Endothelial cell of umbilical vein (primary cell): ENCODE measurements at regions not wholly inside any gene's neighbourhood (a gene's known extent, or its start where the extent isn't known, plus 50 kb on each side); places are given as distances from the start of the nearest gene placed in this dataset.

Source experiments
- BruUV-seq: library from RNA; stranded (reverse); fragments of 400-500 nt; replicated peaks from 2 replicates; lab custom pipeline; 2021; lab: Mats Ljungman, UMichigan
- CTCF ChIA-PET: fragments of 300-600, 350-600 bp; sonication (Branson Sonifier 250); formaldehyde crosslinking; loops from one replicate; lab custom pipeline; 2021; ENCODE audit warnings: antibody characterized with exemption, inconsistent platforms; lab: Charles Lee
- POLR2A ChIA-PET: fragments of 300-600, 350-600 bp; sonication (Branson Sonifier 250); formaldehyde crosslinking; loops from one replicate; lab custom pipeline; 2021; ENCODE audit warnings: antibody characterized with exemption, inconsistent platforms; lab: Charles Lee
- DNase-seq: peaks from one replicate; pipeline ENCODE4 v3.0.0-alpha.2; 2011; ENCODE audit warnings: low read depth, low spot score
- FAIRE-seq: peaks from 2 replicates; lab custom pipeline; 2011; peaks lifted over from hg19 to GRCh38; lab: Jason Lieb, UNC
- H2AFZ ChIP-seq: 2 replicates; pipeline ENCODE4 v1.6.0; 2012; ENCODE audit warnings: low read depth, low read length, control low read depth, inconsistent platforms
- H3K27ac ChIP-seq: 2 replicates; pipeline ENCODE4 v1.5.1; 2011; ENCODE audit warnings: low read depth, mild to moderate bottlenecking, control low read depth, low read length, moderate library complexity; ENCODE audit not compliant: insufficient read depth
- H3K27me3 ChIP-seq, 2 experiments: 2 replicates each; pipeline versions ENCODE4 v1.6.0 to v1.6.1; 2011; ENCODE audit warnings: low read length in 2 of 2, mixed read lengths in 1 of 2; ENCODE audit not compliant: control insufficient read depth in 2 of 2, insufficient read depth in 2 of 2
- H3K36me3 ChIP-seq, 2 experiments: 2 replicates in 1 of 2; 3 replicates in 1 of 2; pipeline ENCODE4 v1.5.1; 2011; ENCODE audit warnings: low read length in 2 of 2, mild to moderate bottlenecking in 1 of 2, moderate library complexity in 1 of 2; ENCODE audit not compliant: control insufficient read depth in 2 of 2, insufficient read depth in 2 of 2; ENCODE audit errors: extremely low read depth in 1 of 2
- H3K4me1 ChIP-seq: 3 replicates; pipeline ENCODE4 v1.5.1; 2011; ENCODE audit warnings: mild to moderate bottlenecking, low read length; ENCODE audit not compliant: control insufficient read depth, insufficient read depth; ENCODE audit errors: extremely low read depth
- H3K4me2 ChIP-seq: 2 replicates; pipeline ENCODE4 v1.6.1; 2011; ENCODE audit warnings: low read length, control low read depth, mixed read lengths; ENCODE audit not compliant: insufficient read depth
- H3K4me3 ChIP-seq, 3 experiments: fragments of 200-600 bp in 1 of 3; sonication (generic), shearing (Covaris generic) in 1 of 3; replicated peaks in 1 of 3; 2 replicates each; pipeline ENCODE4 v1.5.1; 2011 to 2016; ENCODE audit warnings: control low read depth in 3 of 3, low read length in 3 of 3, mild to moderate bottlenecking in 2 of 3, inconsistent platforms in 1 of 3, low read depth in 1 of 3, moderate library complexity in 1 of 3; ENCODE audit not compliant: insufficient read depth in 1 of 3
- H3K79me2 ChIP-seq: 2 replicates; pipeline ENCODE4 v1.6.0; 2012; ENCODE audit warnings: low read length, inconsistent platforms; ENCODE audit not compliant: control insufficient read depth, insufficient read depth
- H3K9ac ChIP-seq: replicated peaks from 2 replicates; pipeline ENCODE3; 2011; ENCODE audit warnings: low read length, control low read depth; ENCODE audit not compliant: insufficient read depth; ENCODE audit errors: extremely low read depth
- H3K9me1 ChIP-seq: replicated peaks from 3 replicates; pipeline ENCODE4 v1.6.0; 2011; ENCODE audit warnings: mild to moderate bottlenecking, low read length; ENCODE audit not compliant: control insufficient read depth, insufficient read depth; ENCODE audit errors: extremely low read depth
- H3K9me3 ChIP-seq: replicated peaks from 2 replicates; pipeline ENCODE4 v1.5.1; 2012; ENCODE audit warnings: low read length, inconsistent platforms; ENCODE audit not compliant: control insufficient read depth, insufficient read depth
- H4K20me1 ChIP-seq: replicated peaks from 2 replicates; pipeline ENCODE3; 2011; ENCODE audit warnings: mild to moderate bottlenecking, low read length; ENCODE audit not compliant: control insufficient read depth, insufficient read depth; ENCODE audit errors: extremely low read depth
- EZH2 ChIP-seq: IDR thresholded peaks from 2 replicates; pipeline ENCODE4 v1.6.1; 2012; ENCODE audit warnings: borderline replicate concordance, low read depth, mild to moderate bottlenecking, moderate library complexity, low read length, inconsistent platforms; ENCODE audit not compliant: severe bottlenecking
- FOS ChIP-seq: IDR thresholded peaks from 2 replicates; pipeline ENCODE4 v1.6.1; 2011; ENCODE audit warnings: mild to moderate bottlenecking, low read length, moderate library complexity, borderline replicate concordance; ENCODE audit not compliant: insufficient read depth
- GATA2 ChIP-seq: IDR thresholded peaks from 2 replicates; pipeline ENCODE4 v1.7.0; 2011; ENCODE audit warnings: low read depth, mild to moderate bottlenecking, moderate library complexity, mixed read lengths, low read length; ENCODE audit not compliant: insufficient read length, insufficient read depth
- JUN ChIP-seq: IDR thresholded peaks from 2 replicates; pipeline ENCODE4 v1.6.1; 2011; ENCODE audit warnings: borderline replicate concordance, low read depth; ENCODE audit not compliant: insufficient read length, insufficient read depth
- MAX ChIP-seq: IDR thresholded peaks from 2 replicates; pipeline ENCODE4 v1.6.1; 2011; ENCODE audit not compliant: insufficient read depth, insufficient read length
- MYC ChIP-seq: IDR thresholded peaks from one replicate; pipeline ENCODE4 v1.6.1; 2011; ENCODE audit warnings: mild to moderate bottlenecking, low read depth, low read length
- POLR2A ChIP-seq: IDR thresholded peaks from 2 replicates; pipeline ENCODE4 v1.6.1; 2012; ENCODE audit warnings: low read depth, mild to moderate bottlenecking, control low read depth, low read length
- POLR2AphosphoS5 ChIP-seq: IDR thresholded peaks from 2 replicates; pipeline ENCODE4 v1.6.1; 2012; ENCODE audit warnings: low read depth, mild to moderate bottlenecking, control low read depth, low read length, moderate library complexity; ENCODE audit not compliant: insufficient read depth
- dilution Hi-C: fragments of 300-500 bp; cut with MboI; formaldehyde crosslinking; loops from one replicate; pipeline ENCODE4 v1.15.0; 2019; ENCODE audit warnings: low sequenced_read_pairs; ENCODE audit not compliant: extremely low pct_ligation_motif_present
- intact Hi-C: fragments of 100-400 bp; cut with micrococcal nuclease; formaldehyde crosslinking; loops from one replicate; pipeline ENCODE4 v1.10.0; 2022
- TF ChIP-seq, protein P1 (sequence below), 2 donors: IDR thresholded peaks; 1 replicate in 1 of 2; 2 replicates in 1 of 2; pipeline ENCODE4 v1.5.1; 2011; ENCODE audit warnings: low read length in 2 of 2, mild to moderate bottlenecking in 2 of 2, moderate library complexity in 2 of 2, control low read depth in 1 of 2, inconsistent platforms in 1 of 2, low read depth in 1 of 2; ENCODE audit not compliant: insufficient read depth in 1 of 2; ENCODE audit errors: extremely low read depth in 1 of 2

DNA sequence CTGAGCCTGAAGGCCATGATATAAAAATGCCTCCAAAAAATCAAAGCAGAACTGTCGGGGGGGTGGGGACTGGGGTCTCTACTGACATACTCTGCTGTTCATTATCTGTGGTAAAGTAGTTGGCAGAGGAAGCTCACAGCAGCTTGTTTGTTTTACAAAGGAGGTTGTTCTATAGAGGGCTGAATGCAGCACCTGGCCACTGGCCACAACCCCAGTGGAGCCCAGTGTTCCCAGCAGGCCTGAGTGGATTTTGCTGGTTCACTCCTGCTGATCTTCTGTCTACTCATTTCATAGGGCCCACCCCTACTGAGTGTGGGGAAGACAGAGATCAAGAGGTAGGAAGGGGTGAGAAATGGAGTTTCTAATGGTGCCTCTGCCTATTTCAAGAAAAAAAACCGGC, 125.5 kb downstream of the DIPK2A start:
- dilution Hi-C loops = no loop called here
- Histone ChIP-seq H3K9me3 (no peaks in the 10 kb centered on the region), H4K20me1 (no peaks in the 10 kb centered on the region), H3K36me3 (no peaks in the 10 kb centered on the region), H3K4me1 (no peaks in the 10 kb centered on the region), H3K9ac (no peak overlapping the region), H3K27me3 (no peaks in the 10 kb centered on the region), H2AFZ (no peak overlapping the region), H3K27ac (no peak overlapping the region), H3K79me2 (no peaks in the 10 kb centered on the region), H3K4me3 (no peak overlapping the region), H3K9me1 (no peaks in the 10 kb centered on the region), H3K4me2 (no peak overlapping the region)
- intact Hi-C loops = no loop called here
- ChIA-PET CTCF (no interaction called here), POLR2A (no interaction called here)
- TF ChIP-seq MYC (no peak), MAX (no peak), FOS (no peak), POLR2A (no peak), EZH2 (no peak), GATA2 (no peak), POLR2AphosphoS5 (no peak), JUN (no peak)
- TF ChIP-seq, protein P1, sequence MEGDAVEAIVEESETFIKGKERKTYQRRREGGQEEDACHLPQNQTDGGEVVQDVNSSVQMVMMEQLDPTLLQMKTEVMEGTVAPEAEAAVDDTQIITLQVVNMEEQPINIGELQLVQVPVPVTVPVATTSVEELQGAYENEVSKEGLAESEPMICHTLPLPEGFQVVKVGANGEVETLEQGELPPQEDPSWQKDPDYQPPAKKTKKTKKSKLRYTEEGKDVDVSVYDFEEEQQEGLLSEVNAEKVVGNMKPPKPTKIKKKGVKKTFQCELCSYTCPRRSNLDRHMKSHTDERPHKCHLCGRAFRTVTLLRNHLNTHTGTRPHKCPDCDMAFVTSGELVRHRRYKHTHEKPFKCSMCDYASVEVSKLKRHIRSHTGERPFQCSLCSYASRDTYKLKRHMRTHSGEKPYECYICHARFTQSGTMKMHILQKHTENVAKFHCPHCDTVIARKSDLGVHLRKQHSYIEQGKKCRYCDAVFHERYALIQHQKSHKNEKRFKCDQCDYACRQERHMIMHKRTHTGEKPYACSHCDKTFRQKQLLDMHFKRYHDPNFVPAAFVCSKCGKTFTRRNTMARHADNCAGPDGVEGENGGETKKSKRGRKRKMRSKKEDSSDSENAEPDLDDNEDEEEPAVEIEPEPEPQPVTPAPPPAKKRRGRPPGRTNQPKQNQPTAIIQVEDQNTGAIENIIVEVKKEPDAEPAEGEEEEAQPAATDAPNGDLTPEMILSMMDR (IDR thresholded peaks at IDR 0.05; ENCODE audit: extremely low read depth in 1 of 2, insufficient read depth in 1 of 2, low read depth in 1 of 2, low read length in 2 of 2) = no peak
- DNase-seq (no peak), FAIRE-seq (no peak)
- BruUV-seq = no TSS peak
